Right atrium auricular region (tissue), 2 donors: ENCODE measurements at regions not wholly inside any gene's neighbourhood (a gene's known extent, or its start where the extent isn't known, plus 50 kb on each side); places are given as distances from the start of the nearest gene placed in this dataset.

Experiments
- DNase-seq: peaks from one replicate; pipeline ENCODE4 v3.0.0-alpha.2; 2019; ENCODE audit warnings: low spot score
- H3K27ac ChIP-seq, 2 donors: fragments of 200-600 bp; sonication (generic); 1 replicate in 1 of 2; 2 replicates in 1 of 2; pipeline ENCODE4 v1.5.1; 2016 to 2019
- H3K27me3 ChIP-seq, 2 donors: fragments of 200-600 bp; sonication (generic); one replicate each; pipeline versions ENCODE4 v1.5.1 to v1.6.0; 2017 to 2019
- H3K36me3 ChIP-seq: fragments of 200-600 bp; sonication (generic); one replicate; pipeline ENCODE4 v1.5.1; 2016
- H3K4me1 ChIP-seq, 2 donors: fragments of 200-600 bp; sonication (generic); one replicate each; pipeline versions ENCODE4 v1.5.1 to v1.6.0; 2017 to 2019
- H3K4me3 ChIP-seq, 2 donors: fragments of 200-600 bp; sonication (generic); 1 replicate in 1 of 2; 2 replicates in 1 of 2; pipeline ENCODE4 v1.5.1; 2017 to 2019; ENCODE audit warnings: mild to moderate bottlenecking in 1 of 2, moderate library complexity in 1 of 2
- H3K9me3 ChIP-seq, 2 donors: fragments of 200-600 bp; sonication (generic); one replicate each; pipeline ENCODE4 v1.5.1; 2019
- CTCF ChIP-seq, 2 donors: fragments of 200-600 bp; sonication (generic); IDR thresholded peaks; one replicate each; pipeline ENCODE4 v1.5.1; 2019; ENCODE audit warnings: antibody characterized with exemption in 2 of 2

- Histone ChIP-seq H3K4me1 (no peaks in the 10 kb centered on the region), H3K27me3 (no peaks in the 10 kb centered on the region), H3K9me3 (no peaks in the 10 kb centered on the region), H3K27ac (no peak overlapping the region), H3K4me3 (no peak overlapping the region), H3K36me3 (no peaks in the 10 kb centered on the region)
- no peak for TF ChIP-seq CTCF (IDR thresholded peaks at IDR 0.05)
- no peak for DNase-seq
Measured at GRCh38 chr1:87165177-87165576, 163.5 kb upstream of the LMO4 start.

- no peak for TF ChIP-seq CTCF (IDR thresholded peaks at IDR 0.05)
- no peaks in the 10 kb centered on the region for H3K9me3 ChIP-seq
- H3K4me3 ChIP-seq: no peak overlapping the region
- no peak overlapping the region for H3K27ac ChIP-seq
- no peaks in the 10 kb centered on the region for H3K36me3 ChIP-seq
- no peaks in the 10 kb centered on the region for H3K4me1 ChIP-seq
- H3K27me3 ChIP-seq: no peaks in the 10 kb centered on the region
- no peak for DNase-seq
Measured at GRCh38 chr1:87167157-87167789, 161.4 kb upstream of the LMO4 start.

- Histone ChIP-seq H3K36me3 (no peaks in the 10 kb centered on the region), H3K27me3 (no peaks in the 10 kb centered on the region), H3K27ac (no peak overlapping the region), H3K4me1 (no peaks in the 10 kb centered on the region), H3K9me3 (no peaks in the 10 kb centered on the region), H3K4me3 (no peak overlapping the region)
- no peak for DNase-seq
- TF ChIP-seq CTCF (IDR thresholded peaks at IDR 0.05): no peak
Measured at GRCh38 chr1:87167848-87168525, 160.7 kb upstream of the LMO4 start.

- no peaks in the 10 kb centered on the region for H3K27me3 ChIP-seq
- H3K4me1 ChIP-seq: no peaks in the 10 kb centered on the region
- H3K27ac ChIP-seq: no peak overlapping the region
- no peak for DNase-seq
- no peaks in the 10 kb centered on the region for H3K9me3 ChIP-seq
- no peaks in the 10 kb centered on the region for H3K36me3 ChIP-seq
- no peak overlapping the region for H3K4me3 ChIP-seq
- TF ChIP-seq CTCF (IDR thresholded peaks at IDR 0.05): no peak
Measured at GRCh38 chr1:87169263-87169910, 159.3 kb upstream of the LMO4 start.

GRCh38 chr1:87170157-87170556 lies 158.5 kb upstream of the LMO4 start:
- H3K4me1 ChIP-seq: no peaks in the 10 kb centered on the region
- H3K9me3 ChIP-seq: no peaks in the 10 kb centered on the region
- H3K27me3 ChIP-seq: no peaks in the 10 kb centered on the region
- no peak overlapping the region for H3K4me3 ChIP-seq
- DNase-seq: no peak
- no peak overlapping the region for H3K27ac ChIP-seq
- TF ChIP-seq CTCF (IDR thresholded peaks at IDR 0.05): no peak
- no peaks in the 10 kb centered on the region for H3K36me3 ChIP-seq
